ENCODE measurements at regions not wholly inside any gene's neighbourhood (a gene's known extent, or its start where the extent isn't known, plus 50 kb on each side); places are given as distances from the start of the nearest gene placed in this dataset.
"Not testable (repeated sequence)": the region's sequence is repeated elsewhere in the genome, so short reads cannot be mapped to it uniquely, and the experiment has no call there.

DNA sequence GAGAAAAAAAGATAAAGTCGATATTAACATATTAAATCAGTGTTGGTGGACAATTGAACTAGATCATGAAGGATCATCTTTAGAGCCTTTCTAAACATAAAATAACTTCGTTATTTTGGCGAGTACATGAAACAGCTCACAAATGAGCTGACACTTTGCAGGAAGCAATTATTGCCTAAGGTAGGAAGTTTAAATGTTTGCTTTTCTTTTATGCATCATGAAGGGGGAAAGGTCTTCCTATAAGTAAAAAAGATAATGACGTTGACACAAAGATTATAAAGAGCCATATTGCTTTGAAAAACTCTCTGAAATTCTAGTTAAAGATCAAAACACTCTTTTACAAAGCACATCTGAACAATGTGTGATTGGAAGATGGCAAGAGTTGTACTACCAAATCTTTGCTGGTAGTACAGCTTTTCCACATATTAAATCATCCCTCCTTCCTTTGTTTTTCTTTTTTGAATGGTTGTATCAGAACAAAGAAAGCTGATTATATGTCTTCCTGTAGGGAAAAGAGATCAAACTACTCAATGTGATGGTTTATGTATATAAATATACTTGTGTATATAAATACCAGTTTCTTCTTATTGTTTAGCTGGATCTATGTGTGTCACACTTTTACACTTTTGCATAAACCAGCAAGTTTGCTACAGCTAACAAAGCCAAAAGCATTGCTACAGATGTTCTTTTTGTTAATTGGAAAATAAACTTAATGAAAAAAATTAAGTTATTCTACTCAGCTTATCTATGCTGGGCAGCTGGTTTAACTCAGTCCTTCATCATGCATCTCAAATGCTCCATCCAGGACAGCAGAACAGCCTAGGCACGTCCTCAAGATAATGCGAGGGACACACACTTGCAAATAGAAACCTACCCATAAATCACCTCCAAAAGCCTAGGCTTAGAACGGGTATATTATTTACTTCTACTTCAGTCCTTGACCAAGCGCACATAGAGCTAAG is 850.8 kb upstream of the ROBO1 start:
- Histone ChIP-seq H3K4me1 (ENCODE audit: control insufficient read depth in 2 of 2, insufficient read depth in 2 of 2, low read length in 2 of 2) (no peaks in the 10 kb centered on the region), H3K9me3 (ENCODE audit: control insufficient read depth in 2 of 2, insufficient read depth in 1 of 2, low read length in 1 of 2) (no peaks in the 10 kb centered on the region), H3K4me3 (ENCODE audit: low read length in 2 of 2) (no peak overlapping the region), H3K36me3 (ENCODE audit: control insufficient read depth in 2 of 2, insufficient read depth in 2 of 2, low read length in 1 of 2) (no peaks in the 10 kb centered on the region), H3K27me3 (ENCODE audit: control insufficient read depth in 2 of 2, insufficient read depth in 1 of 2, low read length in 1 of 2) (no peaks in the 10 kb centered on the region), H3K27ac (ENCODE audit: low read depth in 1 of 2, low read length in 1 of 2) (no peak overlapping the region)
- WGBS = 65% methylated on average over 8 of the region's 8 CpGs
- no peak for DNase-seq (ENCODE audit: low read depth in 6 of 9, low spot score in 9 of 9)

DNA sequence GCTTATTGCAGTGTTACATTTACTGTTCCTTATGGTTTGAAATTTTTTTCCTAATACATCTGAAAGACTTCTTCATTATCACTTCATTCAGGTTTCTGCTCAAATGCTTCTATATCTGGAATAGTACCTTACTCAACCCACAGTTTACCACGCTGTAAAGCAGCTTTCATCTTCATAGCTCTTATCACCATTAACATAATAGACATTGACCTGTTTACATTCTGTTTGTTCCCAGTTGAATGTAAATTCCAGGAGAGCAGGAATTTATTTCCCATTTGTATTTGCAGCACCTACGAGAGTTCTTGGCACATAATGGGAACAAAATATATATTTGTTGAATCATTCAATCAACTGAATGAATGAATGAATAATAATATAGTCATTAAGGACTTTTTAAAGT is 844.6 kb upstream of the ROBO1 start:
- no peak overlapping the region for H3K4me3 ChIP-seq (ENCODE audit: low read length in 2 of 2)
- 74% methylated on average over 2 of the region's 2 CpGs for WGBS
- no peaks in the 10 kb centered on the region for H3K9me3 ChIP-seq (ENCODE audit: control insufficient read depth in 2 of 2, insufficient read depth in 1 of 2, low read length in 1 of 2)
- no peak overlapping the region for H3K27ac ChIP-seq (ENCODE audit: low read depth in 1 of 2, low read length in 1 of 2)
- H3K27me3 ChIP-seq (ENCODE audit: control insufficient read depth in 2 of 2, insufficient read depth in 1 of 2, low read length in 1 of 2) = no peaks in the 10 kb centered on the region
- H3K4me1 ChIP-seq (ENCODE audit: control insufficient read depth in 2 of 2, insufficient read depth in 2 of 2, low read length in 2 of 2) = no peaks in the 10 kb centered on the region
- H3K36me3 ChIP-seq (ENCODE audit: control insufficient read depth in 2 of 2, insufficient read depth in 2 of 2, low read length in 1 of 2) = no peaks in the 10 kb centered on the region
- no peak for DNase-seq (ENCODE audit: low read depth in 6 of 9, low spot score in 9 of 9)

DNA sequence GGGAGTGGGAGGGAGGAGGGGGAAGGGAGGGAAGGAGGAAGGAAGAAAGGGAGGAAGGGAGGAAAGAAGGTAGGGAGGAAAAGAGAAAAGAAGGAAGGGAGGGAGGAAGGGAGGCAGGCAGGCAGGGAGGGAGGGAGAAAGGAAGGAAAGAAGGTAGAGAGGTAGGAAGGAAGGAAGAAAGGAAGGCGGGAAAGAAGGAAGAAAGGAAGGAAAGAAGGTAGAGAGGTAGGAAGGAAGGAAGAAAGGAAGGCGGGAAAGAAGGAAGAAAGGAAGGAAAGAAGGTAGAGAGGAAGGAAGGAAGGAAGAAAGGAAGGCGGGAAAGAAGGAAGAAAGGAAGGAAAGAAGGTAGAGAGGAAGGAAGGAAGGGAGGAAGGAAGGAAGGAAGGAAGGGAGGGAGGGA is 840.3 kb upstream of the ROBO1 start:
- 87% methylated on average over 3 of the region's 3 CpGs for WGBS
- H3K9me3 ChIP-seq (ENCODE audit: control insufficient read depth in 2 of 2, insufficient read depth in 1 of 2, low read length in 1 of 2); H3K4me3 ChIP-seq (ENCODE audit: low read length in 2 of 2); DNase-seq (ENCODE audit: low read depth in 6 of 9, low spot score in 9 of 9); H3K27me3 ChIP-seq (ENCODE audit: control insufficient read depth in 2 of 2, insufficient read depth in 1 of 2, low read length in 1 of 2); H3K4me1 ChIP-seq (ENCODE audit: control insufficient read depth in 2 of 2, insufficient read depth in 2 of 2, low read length in 2 of 2); H3K36me3 ChIP-seq (ENCODE audit: control insufficient read depth in 2 of 2, insufficient read depth in 2 of 2, low read length in 1 of 2); H3K27ac ChIP-seq (ENCODE audit: low read depth in 1 of 2, low read length in 1 of 2): not testable (repeated sequence)

DNA sequence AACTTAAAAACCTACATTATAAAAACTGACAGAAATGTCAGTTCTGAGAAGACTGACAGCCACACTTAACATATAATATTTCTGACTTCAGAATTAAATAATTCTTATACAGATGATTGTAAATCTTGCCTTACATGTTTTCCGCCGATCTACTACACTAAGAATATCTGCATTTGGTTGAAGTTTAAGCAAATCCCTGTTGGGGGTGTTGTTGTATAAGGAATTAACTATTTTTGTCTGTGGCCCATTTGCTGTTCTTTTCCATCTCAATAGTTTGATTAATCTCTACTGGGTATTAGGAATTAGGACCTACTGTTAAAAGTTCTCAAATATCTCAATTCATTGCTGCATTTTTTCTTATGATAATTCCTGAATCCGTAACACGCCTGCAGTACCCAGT is 838.3 kb upstream of the ROBO1 start:
- WGBS = 87% methylated on average over 4 of the region's 4 CpGs
- Histone ChIP-seq H3K27me3 (ENCODE audit: control insufficient read depth in 2 of 2, insufficient read depth in 1 of 2, low read length in 1 of 2) (no peaks in the 10 kb centered on the region), H3K9me3 (ENCODE audit: control insufficient read depth in 2 of 2, insufficient read depth in 1 of 2, low read length in 1 of 2) (no peaks in the 10 kb centered on the region), H3K27ac (ENCODE audit: low read depth in 1 of 2, low read length in 1 of 2) (no peak overlapping the region), H3K36me3 (ENCODE audit: control insufficient read depth in 2 of 2, insufficient read depth in 2 of 2, low read length in 1 of 2) (no peaks in the 10 kb centered on the region), H3K4me1 (ENCODE audit: control insufficient read depth in 2 of 2, insufficient read depth in 2 of 2, low read length in 2 of 2) (no peaks in the 10 kb centered on the region), H3K4me3 (ENCODE audit: low read length in 2 of 2) (no peak overlapping the region)
- DNase-seq (ENCODE audit: low read depth in 6 of 9, low spot score in 9 of 9) = no peak

DNA sequence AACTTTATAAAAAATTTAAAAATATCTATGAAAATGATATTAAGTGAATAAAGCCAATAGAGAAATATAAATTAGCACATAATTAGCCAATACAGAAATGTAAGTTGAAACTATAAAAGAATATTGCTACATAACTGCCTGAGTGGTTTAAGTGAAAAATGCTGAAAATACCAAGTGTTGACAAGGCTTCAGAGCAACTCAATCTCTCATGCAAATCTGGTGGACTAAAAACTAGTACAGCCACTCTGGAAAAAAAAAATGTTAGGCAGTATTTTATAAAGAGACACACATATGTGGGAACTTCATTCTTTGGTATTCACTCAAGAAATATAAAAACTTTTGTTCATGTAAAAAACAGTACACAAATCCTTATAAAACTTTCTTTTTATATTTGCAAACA is 833.7 kb upstream of the ROBO1 start:
- Histone ChIP-seq H3K27me3 (ENCODE audit: control insufficient read depth in 2 of 2, insufficient read depth in 1 of 2, low read length in 1 of 2) (no peaks in the 10 kb centered on the region), H3K27ac (ENCODE audit: low read depth in 1 of 2, low read length in 1 of 2) (no peak overlapping the region), H3K4me3 (ENCODE audit: low read length in 2 of 2) (no peak overlapping the region), H3K4me1 (ENCODE audit: control insufficient read depth in 2 of 2, insufficient read depth in 2 of 2, low read length in 2 of 2) (no peaks in the 10 kb centered on the region), H3K9me3 (ENCODE audit: control insufficient read depth in 2 of 2, insufficient read depth in 1 of 2, low read length in 1 of 2) (no peaks in the 10 kb centered on the region), H3K36me3 (ENCODE audit: control insufficient read depth in 2 of 2, insufficient read depth in 2 of 2, low read length in 1 of 2) (no peaks in the 10 kb centered on the region)
- DNase-seq (ENCODE audit: low read depth in 6 of 9, low spot score in 9 of 9) = no peak

DNA sequence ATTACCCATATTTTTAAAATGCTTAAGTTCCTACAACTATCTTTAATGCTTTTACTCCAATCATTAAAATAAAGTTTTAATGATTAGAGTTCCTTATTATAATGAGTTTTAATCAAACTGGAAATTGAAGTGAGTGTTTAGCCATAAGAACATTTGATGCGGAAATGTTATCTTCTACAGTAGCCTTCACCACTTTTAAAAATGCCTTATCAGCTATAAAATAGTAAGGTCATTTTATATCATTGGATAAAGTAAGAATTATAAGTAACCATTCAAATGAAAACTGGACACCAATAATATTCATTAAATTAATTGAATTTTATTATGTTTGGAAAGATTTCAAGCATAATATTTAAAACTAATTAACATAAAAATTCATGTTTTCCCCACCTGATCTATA is 825.0 kb upstream of the ROBO1 start:
- Histone ChIP-seq H3K36me3 (ENCODE audit: control insufficient read depth in 2 of 2, insufficient read depth in 2 of 2, low read length in 1 of 2) (no peaks in the 10 kb centered on the region), H3K4me3 (ENCODE audit: low read length in 2 of 2) (no peak overlapping the region), H3K4me1 (ENCODE audit: control insufficient read depth in 2 of 2, insufficient read depth in 2 of 2, low read length in 2 of 2) (no peaks in the 10 kb centered on the region), H3K27ac (ENCODE audit: low read depth in 1 of 2, low read length in 1 of 2) (no peak overlapping the region), H3K27me3 (ENCODE audit: control insufficient read depth in 2 of 2, insufficient read depth in 1 of 2, low read length in 1 of 2) (no peaks in the 10 kb centered on the region), H3K9me3 (ENCODE audit: control insufficient read depth in 2 of 2, insufficient read depth in 1 of 2, low read length in 1 of 2) (no peaks in the 10 kb centered on the region)
- DNase-seq (ENCODE audit: low read depth in 6 of 9, low spot score in 9 of 9) = no peak
- WGBS = 39% methylated on average over 1 of the region's 1 CpG

DNA sequence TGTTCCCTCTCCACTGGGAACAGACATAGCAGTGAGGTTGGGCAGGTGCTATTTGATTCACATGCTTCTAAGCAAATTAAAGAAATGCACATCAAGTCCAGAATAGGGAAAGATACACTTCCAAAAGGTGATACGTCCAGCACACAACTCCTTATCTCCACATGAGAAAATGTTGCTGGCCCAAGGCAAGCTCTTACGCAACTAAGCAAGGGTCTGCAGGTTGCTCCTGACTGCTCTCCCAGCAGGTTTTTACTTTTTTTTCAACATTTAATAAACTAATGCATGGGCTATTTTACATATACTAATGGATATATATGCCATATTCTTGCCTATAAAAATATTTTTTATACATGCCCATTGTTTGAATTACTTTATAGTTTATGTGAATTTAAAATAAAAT is 818.5 kb upstream of the ROBO1 start:
- DNase-seq (ENCODE audit: low read depth in 6 of 9, low spot score in 9 of 9) = no peak
- Histone ChIP-seq H3K36me3 (ENCODE audit: control insufficient read depth in 2 of 2, insufficient read depth in 2 of 2, low read length in 1 of 2) (no peaks in the 10 kb centered on the region), H3K9me3 (ENCODE audit: control insufficient read depth in 2 of 2, insufficient read depth in 1 of 2, low read length in 1 of 2) (no peaks in the 10 kb centered on the region), H3K27me3 (ENCODE audit: control insufficient read depth in 2 of 2, insufficient read depth in 1 of 2, low read length in 1 of 2) (no peaks in the 10 kb centered on the region), H3K27ac (ENCODE audit: low read depth in 1 of 2, low read length in 1 of 2) (no peak overlapping the region), H3K4me1 (ENCODE audit: control insufficient read depth in 2 of 2, insufficient read depth in 2 of 2, low read length in 2 of 2) (no peaks in the 10 kb centered on the region), H3K4me3 (ENCODE audit: low read length in 2 of 2) (no peak overlapping the region)
- 96% methylated on average over 2 of the region's 2 CpGs for WGBS

DNA sequence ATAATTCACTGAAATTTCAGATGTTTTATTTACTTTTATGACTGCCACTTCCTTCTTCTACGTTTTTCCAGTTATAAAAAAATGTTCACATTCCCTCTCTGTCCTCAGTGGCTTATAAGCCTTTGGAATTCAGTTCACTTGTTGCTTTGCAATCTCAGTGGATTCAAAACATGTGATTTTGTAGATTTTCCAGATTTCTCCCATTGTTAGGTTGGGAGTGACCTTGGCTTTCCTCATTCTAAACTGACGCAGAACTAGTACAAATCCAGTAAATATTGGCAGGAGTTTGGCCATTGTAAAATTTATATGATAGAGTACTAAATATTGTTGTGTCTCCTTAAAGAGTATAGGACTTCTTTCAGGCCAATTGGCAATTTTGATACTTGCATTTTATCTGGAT is 812.3 kb upstream of the ROBO1 start:
- whole genome bisulfite sequencing = 70% methylated on average over 2 of the region's 2 CpGs
- Histone ChIP-seq H3K27ac (ENCODE audit: low read depth in 1 of 2, low read length in 1 of 2) (no peak overlapping the region), H3K27me3 (ENCODE audit: control insufficient read depth in 2 of 2, insufficient read depth in 1 of 2, low read length in 1 of 2) (no peaks in the 10 kb centered on the region), H3K36me3 (ENCODE audit: control insufficient read depth in 2 of 2, insufficient read depth in 2 of 2, low read length in 1 of 2) (no peaks in the 10 kb centered on the region), H3K4me3 (ENCODE audit: low read length in 2 of 2) (no peak overlapping the region), H3K9me3 (ENCODE audit: control insufficient read depth in 2 of 2, insufficient read depth in 1 of 2, low read length in 1 of 2) (no peaks in the 10 kb centered on the region), H3K4me1 (ENCODE audit: control insufficient read depth in 2 of 2, insufficient read depth in 2 of 2, low read length in 2 of 2) (no peaks in the 10 kb centered on the region)
- no peak for DNase-seq (ENCODE audit: low read depth in 6 of 9, low spot score in 9 of 9)

DNA sequence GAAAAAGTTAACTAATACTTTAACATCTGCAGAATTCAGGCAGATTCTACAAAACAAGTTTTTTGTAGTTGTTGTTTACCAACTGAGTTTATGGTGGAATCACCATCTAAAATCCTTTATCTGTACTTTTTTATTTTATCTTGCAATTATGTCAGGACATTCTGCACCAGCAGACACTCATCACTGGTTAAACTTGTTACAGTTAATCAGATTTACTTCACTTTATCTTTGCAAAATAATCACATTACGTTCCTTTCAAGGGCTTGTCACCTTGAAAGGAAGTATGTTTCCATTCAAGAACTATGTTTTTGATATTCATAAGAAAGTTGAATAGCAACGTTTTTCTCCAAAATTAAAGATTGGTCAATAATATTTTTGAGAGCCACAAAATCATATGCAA is 796.6 kb upstream of the ROBO1 start:
- Histone ChIP-seq H3K27me3 (ENCODE audit: control insufficient read depth in 2 of 2, insufficient read depth in 1 of 2, low read length in 1 of 2) (no peaks in the 10 kb centered on the region), H3K36me3 (ENCODE audit: control insufficient read depth in 2 of 2, insufficient read depth in 2 of 2, low read length in 1 of 2) (no peaks in the 10 kb centered on the region), H3K27ac (ENCODE audit: low read depth in 1 of 2, low read length in 1 of 2) (no peak overlapping the region), H3K4me1 (ENCODE audit: control insufficient read depth in 2 of 2, insufficient read depth in 2 of 2, low read length in 2 of 2) (no peaks in the 10 kb centered on the region), H3K4me3 (ENCODE audit: low read length in 2 of 2) (no peak overlapping the region), H3K9me3 (ENCODE audit: control insufficient read depth in 2 of 2, insufficient read depth in 1 of 2, low read length in 1 of 2) (no peaks in the 10 kb centered on the region)
- no peak for DNase-seq (ENCODE audit: low read depth in 6 of 9, low spot score in 9 of 9)
- 55% methylated on average over 2 of the region's 2 CpGs for WGBS

Data from thymus (tissue), 11 donors.